GM08714 (cell line): ENCODE measurements at regions not wholly inside any gene's neighbourhood (a gene's known extent, or its start where the extent isn't known, plus 50 kb on each side); places are given as distances from the start of the nearest gene placed in this dataset.
"Not testable (repeated sequence)": the region's sequence is repeated elsewhere in the genome, so short reads cannot be mapped to it uniquely, and the experiment has no call there.

Experiments used
- H3K4me3 ChIP-seq: fragments of 200-500 bp; sonication (Bioruptor generic); 2 replicates; pipeline ENCODE4 v1.5.1; 2014; ENCODE audit warnings: mild to moderate bottlenecking, low read length, inconsistent platforms
- ZNF274 ChIP-seq: IDR thresholded peaks from 2 replicates; pipeline ENCODE4 v1.6.1; 2012; ENCODE audit warnings: mild to moderate bottlenecking, low read depth, low read length

GRCh38 chr4:116585246-116585645 lies 500.1 kb downstream of the TRAM1L1 start:
- TF ChIP-seq ZNF274, result no peak
- H3K4me3 ChIP-seq, result no peak overlapping the region

GRCh38 chr4:116577321-116577720 lies 508.1 kb downstream of the TRAM1L1 start:
- H3K4me3 ChIP-seq, result no peak overlapping the region
- no peak for TF ChIP-seq ZNF274

GRCh38 chr4:116573540-116573939 lies 511.8 kb downstream of the TRAM1L1 start:
- no peak for TF ChIP-seq ZNF274
- H3K4me3 ChIP-seq, result no peak overlapping the region

DNA sequence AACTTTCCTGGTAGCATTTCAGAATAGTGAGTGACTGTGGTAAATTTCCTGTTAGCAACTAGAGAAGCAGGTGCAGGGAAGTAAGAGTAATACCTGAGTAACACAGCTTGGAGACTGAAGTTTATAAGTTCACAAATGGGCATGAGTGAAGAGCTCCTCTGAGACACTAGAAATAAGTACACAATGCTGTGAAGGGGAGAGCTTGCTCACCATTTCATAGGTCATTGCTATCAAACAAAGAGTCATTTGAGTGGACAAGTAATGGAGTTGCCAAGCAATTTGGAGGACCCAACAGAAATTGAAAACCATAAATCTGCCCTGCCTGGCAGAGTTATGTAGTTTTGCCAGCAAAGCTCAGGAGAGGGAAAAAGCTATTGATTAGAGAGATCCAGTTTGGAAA lies 523.6 kb downstream of the TRAM1L1 start:
- no peak for TF ChIP-seq ZNF274
- no peak overlapping the region for H3K4me3 ChIP-seq

GRCh38 chr4:116551806-116552205 lies 533.6 kb downstream of the TRAM1L1 start:
- TF ChIP-seq ZNF274, result no peak
- H3K4me3 ChIP-seq, result no peak overlapping the region

- no peak overlapping the region for H3K4me3 ChIP-seq
- TF ChIP-seq ZNF274, result no peak
Observed at GRCh38 chr4:116547632-116548031, 537.7 kb downstream of the TRAM1L1 start.

GRCh38 chr4:116546759-116547158 lies 538.6 kb downstream of the TRAM1L1 start:
- H3K4me3 ChIP-seq, result no peak overlapping the region
- no peak for TF ChIP-seq ZNF274

DNA sequence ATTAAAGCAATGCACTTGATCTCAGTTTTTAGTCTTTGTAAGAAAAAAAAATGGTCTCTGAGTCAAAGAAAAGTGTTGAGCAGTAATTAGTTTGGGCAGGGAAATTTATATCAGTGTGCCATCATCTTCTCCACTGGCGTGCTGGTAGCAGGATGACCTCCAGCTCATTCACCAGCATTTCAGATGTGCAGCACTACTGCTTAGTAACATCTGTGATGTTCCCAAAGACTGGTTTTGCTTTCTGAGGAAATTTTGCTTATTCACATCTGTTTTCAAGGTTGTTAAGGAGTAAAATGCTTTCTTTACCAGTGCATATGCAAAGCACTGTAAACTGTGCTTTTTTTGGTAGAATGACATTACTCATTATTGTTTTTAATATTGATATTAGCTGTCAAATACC lies 540.4 kb downstream of the TRAM1L1 start:
- TF ChIP-seq ZNF274, result no peak
- no peak overlapping the region for H3K4me3 ChIP-seq

DNA sequence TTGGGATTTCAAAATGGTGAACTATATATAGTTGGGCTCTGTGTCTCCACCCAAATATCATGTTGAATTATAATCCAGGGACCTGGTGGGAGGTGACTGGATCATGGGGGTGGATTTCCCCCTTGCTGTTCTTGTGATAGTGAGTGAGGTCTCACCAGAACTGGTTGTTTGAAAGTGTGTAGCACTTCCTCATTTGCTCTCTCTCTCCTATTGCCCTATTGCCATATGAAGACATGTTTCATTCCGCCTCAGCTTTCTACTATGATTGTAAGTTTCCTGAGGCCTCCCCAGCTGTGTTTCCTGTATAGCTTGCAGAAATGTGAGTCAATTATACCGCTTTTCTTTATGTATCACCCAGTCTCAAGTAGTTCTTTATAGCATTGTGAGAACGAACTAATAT lies 545.6 kb downstream of the TRAM1L1 start:
- TF ChIP-seq ZNF274, result no peak
- no peak overlapping the region for H3K4me3 ChIP-seq

DNA sequence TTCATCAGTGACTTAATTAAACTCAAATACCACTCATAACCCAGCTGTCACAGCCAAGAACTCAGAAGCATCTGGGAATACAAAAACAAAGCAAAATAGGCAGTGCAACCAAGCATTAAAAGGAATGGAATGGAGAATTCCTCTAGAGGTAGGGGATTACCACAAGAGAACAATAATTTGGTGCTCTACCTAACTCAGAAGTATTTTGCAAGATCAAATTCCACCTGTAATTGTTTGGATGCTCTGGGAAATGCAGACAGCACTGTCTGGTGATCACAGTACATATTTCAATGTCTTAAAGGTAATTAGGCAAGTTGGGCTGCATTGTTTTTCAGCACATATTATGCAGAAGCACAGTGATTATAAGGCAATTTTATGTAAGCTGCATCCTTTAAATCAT lies 547.5 kb downstream of the TRAM1L1 start:
- no peak for TF ChIP-seq ZNF274
- no peak overlapping the region for H3K4me3 ChIP-seq

GRCh38 chr4:116536024-116536423 lies 549.4 kb downstream of the TRAM1L1 start:
- not testable (repeated sequence) for H3K4me3 ChIP-seq

- H3K4me3 ChIP-seq, result no peak overlapping the region
- TF ChIP-seq ZNF274, result no peak
Observed at GRCh38 chr4:116531870-116532269, 553.5 kb downstream of the TRAM1L1 start.

- no peak overlapping the region for H3K4me3 ChIP-seq
- no peak for TF ChIP-seq ZNF274
Observed at GRCh38 chr4:116531026-116531425, 554.4 kb downstream of the TRAM1L1 start.

- no peak overlapping the region for H3K4me3 ChIP-seq
- no peak for TF ChIP-seq ZNF274
Observed at GRCh38 chr4:116530048-116530447, 555.3 kb downstream of the TRAM1L1 start.

- TF ChIP-seq ZNF274, result no peak
Observed at GRCh38 chr4:116529129-116529528, 556.2 kb downstream of the TRAM1L1 start.

GRCh38 chr4:116522922-116523321 lies 562.5 kb downstream of the TRAM1L1 start:
- TF ChIP-seq ZNF274, result no peak
- H3K4me3 ChIP-seq, result no peak overlapping the region

More at GRCh38 chr4:116529129-116529528, 556.2 kb downstream of the TRAM1L1 start:
- H3K4me3 ChIP-seq, result no peak overlapping the region

DNA sequence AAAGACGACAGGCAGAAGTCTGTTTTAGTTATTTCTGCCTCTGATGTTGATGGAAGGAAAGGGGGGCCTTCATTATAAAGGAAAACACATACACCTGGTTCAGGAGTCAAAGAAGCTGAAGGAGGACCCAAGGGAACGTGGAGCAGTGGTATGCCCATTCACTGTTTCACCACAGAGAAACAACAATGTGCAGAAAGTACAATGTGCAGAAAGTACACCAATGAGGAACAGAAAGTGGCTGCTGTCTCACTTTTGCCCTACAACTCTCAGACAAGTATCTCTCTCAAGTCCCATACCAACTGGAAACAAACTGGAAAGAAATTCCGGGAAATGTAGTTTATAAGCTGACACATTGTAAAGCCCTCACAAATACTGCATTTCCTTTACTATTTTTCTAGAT lies 564.5 kb downstream of the TRAM1L1 start:
- H3K4me3 ChIP-seq, result no peak overlapping the region

More for the DNA sequence above, 564.5 kb downstream of the TRAM1L1 start:
- TF ChIP-seq ZNF274, result no peak
